ENCODE measurements at regions not wholly inside any gene's neighbourhood (a gene's known extent, or its start where the extent isn't known, plus 50 kb on each side); places are given as distances from the start of the nearest gene placed in this dataset.
A peak's percentile ranks its signal among the peaks of the same experiment; 100 is the strongest.

GRCh38 chr6:113457198-113457597, 399.9 kb upstream of the MARCKS start:
- peaks cover 22% of the 10 kb centered on the region for H3K4me1 Mint-ChIP-seq
- no peak for DNase-seq
- no peaks in the 10 kb centered on the region for H3K9me3 Mint-ChIP-seq
- H3K27me3 Mint-ChIP-seq (ENCODE audit: low read depth, poor library complexity), result no peaks in the 10 kb centered on the region
- no peak overlapping the region for H3K27ac Mint-ChIP-seq
- no peak for TF ChIP-seq CTCF (IDR thresholded peaks at IDR 0.05)
- H3K4me3 Mint-ChIP-seq, result no peak overlapping the region
- H3K36me3 Mint-ChIP-seq (ENCODE audit: low read depth), result no peaks in the 10 kb centered on the region

- Mint-ChIP-seq H3K4me1 (peaks cover 22% of the 10 kb centered on the region), H3K4me3 (no peak overlapping the region), H3K9me3 (no peaks in the 10 kb centered on the region), H3K27me3 (ENCODE audit: low read depth, poor library complexity) (no peaks in the 10 kb centered on the region), H3K36me3 (ENCODE audit: low read depth) (no peaks in the 10 kb centered on the region), H3K27ac (no peak overlapping the region)
- no peak for DNase-seq
- TF ChIP-seq CTCF (IDR thresholded peaks at IDR 0.05), result no peak
These were observed 399.4 kb upstream of the MARCKS start for GRCh38 chr6:113457751-113458150.

GRCh38 chr6:113458368-113459010, 398.7 kb upstream of the MARCKS start:
- H3K27me3 Mint-ChIP-seq (ENCODE audit: low read depth, poor library complexity), result no peaks in the 10 kb centered on the region
- H3K9me3 Mint-ChIP-seq, result no peaks in the 10 kb centered on the region
- peaks cover 22% of the 10 kb centered on the region for H3K4me1 Mint-ChIP-seq
- H3K27ac Mint-ChIP-seq, result no peak overlapping the region
- no peak for TF ChIP-seq CTCF (IDR thresholded peaks at IDR 0.05)
- H3K36me3 Mint-ChIP-seq (ENCODE audit: low read depth), result no peaks in the 10 kb centered on the region
- H3K4me3 Mint-ChIP-seq, result no peak overlapping the region
- no peak for DNase-seq

GRCh38 chr6:113461153-113461932, 395.8 kb upstream of the MARCKS start:
- Mint-ChIP-seq H3K36me3 (ENCODE audit: low read depth) (no peaks in the 10 kb centered on the region), H3K4me1 (peaks cover 22% of the 10 kb centered on the region), H3K4me3 (no peak overlapping the region), H3K27me3 (ENCODE audit: low read depth, poor library complexity) (peaks cover 4% of the 10 kb centered on the region), H3K9me3 (no peaks in the 10 kb centered on the region), H3K27ac (no peak overlapping the region)
- no peak for DNase-seq
- TF ChIP-seq CTCF (IDR thresholded peaks at IDR 0.05), result peak; percentile 20

GRCh38 chr6:113464536-113464935, 392.6 kb upstream of the MARCKS start:
- no peak for TF ChIP-seq CTCF (IDR thresholded peaks at IDR 0.05)
- DNase-seq, result no peak
- Mint-ChIP-seq H3K27ac (no peak overlapping the region), H3K4me3 (no peak overlapping the region), H3K27me3 (ENCODE audit: low read depth, poor library complexity) (peaks cover 4% of the 10 kb centered on the region), H3K36me3 (ENCODE audit: low read depth) (no peaks in the 10 kb centered on the region), H3K9me3 (peaks cover 10% of the 10 kb centered on the region), H3K4me1 (no peaks in the 10 kb centered on the region)

GRCh38 chr6:113464960-113465359, 392.2 kb upstream of the MARCKS start:
- no peak for TF ChIP-seq CTCF (IDR thresholded peaks at IDR 0.05)
- Mint-ChIP-seq H3K9me3 (peaks cover 10% of the 10 kb centered on the region), H3K4me3 (no peak overlapping the region), H3K27me3 (ENCODE audit: low read depth, poor library complexity) (peaks cover 4% of the 10 kb centered on the region), H3K4me1 (no peaks in the 10 kb centered on the region), H3K27ac (peak overlapping the region; percentile 30), H3K36me3 (ENCODE audit: low read depth) (no peaks in the 10 kb centered on the region)
- no peak for DNase-seq

Data from nephron progenitor cell (in vitro differentiated cells).